HEK293 (cell line): ENCODE measurements at regions not wholly inside any gene's neighbourhood (a gene's known extent, or its start where the extent isn't known, plus 50 kb on each side); places are given as distances from the start of the nearest gene placed in this dataset.
"Not testable (repeated sequence)": the region's sequence is repeated elsewhere in the genome, so short reads cannot be mapped to it uniquely, and the experiment has no call there.

Source experiments
- CTCF ChIA-PET: fragments of 350-600 bp; formaldehyde crosslinking; extraction: SDS; loops from one replicate; lab custom pipeline; 2021; ENCODE audit warnings: antibody characterized with exemption; lab: Yijun Ruan, JAX
- POLR2A ChIA-PET: fragments of 300-600 bp; formaldehyde crosslinking; extraction: SDS; loops from one replicate; lab custom pipeline; 2020; ENCODE audit warnings: antibody characterized with exemption, inconsistent platforms; lab: Yijun Ruan, JAX
- H3K27ac ChIP-seq: fragments of 200-500 bp; sonication (Bioruptor generic); 2 replicates; pipeline ENCODE4 v1.5.1; 2014; ENCODE audit warnings: low read depth, low read length, control low read depth, inconsistent platforms; ENCODE audit errors: extremely low read depth
- H3K36me3 ChIP-seq, 2 experiments: fragments of 200-500 bp in 1 of 2; sonication (Bioruptor generic) in 1 of 2; 1 replicate in 1 of 2; 2 replicates in 1 of 2; pipeline ENCODE4 v1.5.1; 2014 to 2017; ENCODE audit warnings: inconsistent platforms in 2 of 2, low read length in 2 of 2; ENCODE audit not compliant: control insufficient read depth in 2 of 2, insufficient read depth in 1 of 2
- H3K4me1 ChIP-seq: fragments of 200-500 bp; sonication (Bioruptor generic); 2 replicates; pipeline ENCODE4 v1.5.1; 2014; ENCODE audit warnings: mild to moderate bottlenecking, low read length, inconsistent platforms; ENCODE audit not compliant: control insufficient read depth, insufficient read depth
- H3K4me3 ChIP-seq: 2 replicates; pipeline ENCODE4 v1.5.1; 2011; ENCODE audit warnings: low read depth, mild to moderate bottlenecking, control low read depth, low read length, moderate library complexity
- H3K9me3 ChIP-seq: fragments of 200-500 bp; sonication (Bioruptor generic); 2 replicates; pipeline ENCODE4 v1.5.1; 2014; ENCODE audit warnings: low read depth, low read length, inconsistent platforms; ENCODE audit not compliant: control insufficient read depth, insufficient read depth
- BCL11B ChIP-seq: fragments of 450-650 bp; formaldehyde crosslinking; IDR thresholded peaks from 2 replicates; pipeline ENCODE4 v1.5.1; 2016; ENCODE audit warnings: low read depth, missing biosample characterization, missing genetic modification characterization
- GLIS2 ChIP-seq: fragments of 450-650 bp; formaldehyde crosslinking; IDR thresholded peaks from 2 replicates; pipeline ENCODE4 v1.5.1; 2016; ENCODE audit warnings: missing biosample characterization, missing genetic modification characterization
- OSR2 ChIP-seq: fragments of 450-650 bp; formaldehyde crosslinking; IDR thresholded peaks from 2 replicates; pipeline ENCODE4 v1.5.1; 2016; ENCODE audit warnings: missing biosample characterization, missing genetic modification characterization
- SETDB1 ChIP-seq: IDR thresholded peaks from one replicate; pipeline ENCODE4 v1.6.1; 2017; ENCODE audit warnings: mild to moderate bottlenecking, low read length, moderate library complexity, mixed read lengths; ENCODE audit not compliant: insufficient read length
- SP3 ChIP-seq: fragments of 450-650 bp; formaldehyde crosslinking; IDR thresholded peaks from 2 replicates; pipeline ENCODE4 v1.5.1; 2016; ENCODE audit warnings: missing biosample characterization, missing genetic modification characterization
- TRIM28 ChIP-seq: IDR thresholded peaks from 2 replicates; pipeline ENCODE4 v1.6.1; 2011; ENCODE audit warnings: low read length, control low read depth, borderline replicate concordance
- ZFP41 ChIP-seq: fragments of 450-650 bp; formaldehyde crosslinking; IDR thresholded peaks from 2 replicates; pipeline ENCODE4 v1.5.1; 2016; ENCODE audit warnings: missing biosample characterization, missing genetic modification characterization, borderline replicate concordance
- ZNF10 ChIP-seq: fragments of 450-650 bp; formaldehyde crosslinking; IDR thresholded peaks from 2 replicates; pipeline ENCODE4 v1.5.1; 2017; ENCODE audit warnings: missing biosample characterization, missing genetic modification characterization
- ZNF169 ChIP-seq: fragments of 450-650 bp; formaldehyde crosslinking; IDR thresholded peaks from 2 replicates; pipeline ENCODE4 v1.5.1; 2016; ENCODE audit warnings: missing biosample characterization, missing genetic modification characterization
- ZNF24 ChIP-seq: fragments of 450-650 bp; formaldehyde crosslinking; IDR thresholded peaks from 2 replicates; pipeline ENCODE4 v1.5.1; 2016; ENCODE audit warnings: missing biosample characterization, missing genetic modification characterization
- ZNF544 ChIP-seq: fragments of 450-650 bp; formaldehyde crosslinking; IDR thresholded peaks from 2 replicates; pipeline ENCODE4 v1.5.0; 2017; ENCODE audit warnings: missing biosample characterization, missing genetic modification characterization
- ZNF600 ChIP-seq: fragments of 450-650 bp; formaldehyde crosslinking; IDR thresholded peaks from 2 replicates; pipeline ENCODE4 v1.5.1; 2016; ENCODE audit warnings: missing biosample characterization, missing genetic modification characterization
- ZNF629 ChIP-seq: fragments of 450-650 bp; formaldehyde crosslinking; IDR thresholded peaks from 2 replicates; pipeline ENCODE4 v1.5.1; 2017; ENCODE audit warnings: missing biosample characterization, missing genetic modification characterization
- ZNF701 ChIP-seq: fragments of 450-650 bp; formaldehyde crosslinking; IDR thresholded peaks from 2 replicates; pipeline ENCODE4 v1.5.1; 2016; ENCODE audit warnings: missing biosample characterization, missing genetic modification characterization
- ZNF792 ChIP-seq: fragments of 450-650 bp; formaldehyde crosslinking; IDR thresholded peaks from 2 replicates; pipeline ENCODE4 v1.5.1; 2016; ENCODE audit warnings: missing biosample characterization, missing genetic modification characterization
- ZNF830 ChIP-seq: fragments of 450-650 bp; IDR thresholded peaks from 2 replicates; pipeline ENCODE4 v1.5.0; 2018; ENCODE audit warnings: missing biosample characterization, missing genetic modification characterization, low read depth, mild to moderate bottlenecking, moderate library complexity
- TF ChIP-seq, protein P1 (sequence below): fragments of 450-650 bp; formaldehyde crosslinking; IDR thresholded peaks from 2 replicates; pipeline ENCODE4 v1.5.1; 2016; ENCODE audit warnings: missing biosample characterization, missing genetic modification characterization
- TF ChIP-seq, protein P2 (sequence below): fragments of 450-650 bp; formaldehyde crosslinking; conservative IDR thresholded peaks from 2 replicates; pipeline ENCODE4 v1.5.1; 2016; ENCODE audit warnings: low read depth, missing biosample characterization, missing genetic modification characterization

DNA sequence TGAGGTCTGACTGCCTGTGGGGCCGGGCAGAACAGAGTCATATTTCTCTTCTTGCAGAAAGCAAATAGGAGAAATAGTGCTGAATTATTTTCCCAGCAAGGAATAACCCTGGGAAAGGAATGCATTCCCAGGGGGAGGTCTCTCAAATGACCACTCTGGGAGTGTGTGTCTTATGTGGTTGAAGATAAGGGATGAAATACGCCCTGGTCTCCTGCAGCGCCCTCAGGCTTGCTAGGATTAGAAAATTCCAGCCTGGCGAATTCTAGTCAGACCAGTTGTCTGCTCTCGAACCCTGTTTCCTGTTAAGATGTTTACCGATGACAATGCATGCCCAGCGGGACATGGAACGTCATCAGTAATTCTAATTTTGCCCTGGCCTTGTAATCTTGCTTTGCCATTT, 185.3 kb downstream of the ACTRT1 start:
- H3K4me1 ChIP-seq, H3K4me3 ChIP-seq, H3K36me3 ChIP-seq, H3K27ac ChIP-seq, CTCF ChIA-PET, H3K9me3 ChIP-seq, POLR2A ChIA-PET: not testable (repeated sequence)
- TF ChIP-seq SETDB1 (peak; percentile 92), TRIM28 (peak; percentile 83)

DNA sequence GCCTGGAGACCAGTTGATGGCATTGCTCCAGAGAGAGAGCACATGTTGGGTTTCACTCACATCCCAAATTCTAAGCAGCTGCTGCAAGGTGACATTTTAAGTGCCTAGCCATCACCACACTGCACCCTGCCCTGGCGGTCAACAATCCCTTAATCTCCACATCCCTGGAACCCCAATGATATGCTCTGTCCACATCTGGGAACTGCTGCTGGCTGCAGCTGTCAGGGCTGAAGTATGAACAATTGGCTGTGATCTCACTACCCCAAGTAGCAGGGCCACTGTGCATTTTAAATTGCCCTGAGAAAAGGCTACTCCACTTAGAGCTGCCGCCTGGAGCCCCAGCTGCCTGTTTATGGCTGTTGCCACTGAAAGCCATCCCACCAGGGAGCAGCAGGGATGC, 190.6 kb downstream of the ACTRT1 start:
- Histone ChIP-seq H3K27ac (no peak overlapping the region), H3K36me3 (no peaks in the 10 kb centered on the region), H3K4me1 (no peaks in the 10 kb centered on the region), H3K9me3 (no peaks in the 10 kb centered on the region), H3K4me3 (no peak overlapping the region)
- ChIA-PET CTCF (no interaction called here), POLR2A (no interaction called here)
- TF ChIP-seq SP3 (tag by site-specific recombination), result no peak
- no peak for TF ChIP-seq ZNF830 (tag by site-specific recombination)
- TF ChIP-seq ZNF701, result no peak
- no peak for TF ChIP-seq ZNF544 (tag by site-specific recombination)
- no peak for TF ChIP-seq ZNF10 (tag by site-specific recombination)
- TF ChIP-seq ZNF24 (tag by site-specific recombination), result no peak
- TF ChIP-seq BCL11B, result no peak
- no peak for TF ChIP-seq ZNF169 (tag by site-specific recombination)
- TF ChIP-seq, protein P1, sequence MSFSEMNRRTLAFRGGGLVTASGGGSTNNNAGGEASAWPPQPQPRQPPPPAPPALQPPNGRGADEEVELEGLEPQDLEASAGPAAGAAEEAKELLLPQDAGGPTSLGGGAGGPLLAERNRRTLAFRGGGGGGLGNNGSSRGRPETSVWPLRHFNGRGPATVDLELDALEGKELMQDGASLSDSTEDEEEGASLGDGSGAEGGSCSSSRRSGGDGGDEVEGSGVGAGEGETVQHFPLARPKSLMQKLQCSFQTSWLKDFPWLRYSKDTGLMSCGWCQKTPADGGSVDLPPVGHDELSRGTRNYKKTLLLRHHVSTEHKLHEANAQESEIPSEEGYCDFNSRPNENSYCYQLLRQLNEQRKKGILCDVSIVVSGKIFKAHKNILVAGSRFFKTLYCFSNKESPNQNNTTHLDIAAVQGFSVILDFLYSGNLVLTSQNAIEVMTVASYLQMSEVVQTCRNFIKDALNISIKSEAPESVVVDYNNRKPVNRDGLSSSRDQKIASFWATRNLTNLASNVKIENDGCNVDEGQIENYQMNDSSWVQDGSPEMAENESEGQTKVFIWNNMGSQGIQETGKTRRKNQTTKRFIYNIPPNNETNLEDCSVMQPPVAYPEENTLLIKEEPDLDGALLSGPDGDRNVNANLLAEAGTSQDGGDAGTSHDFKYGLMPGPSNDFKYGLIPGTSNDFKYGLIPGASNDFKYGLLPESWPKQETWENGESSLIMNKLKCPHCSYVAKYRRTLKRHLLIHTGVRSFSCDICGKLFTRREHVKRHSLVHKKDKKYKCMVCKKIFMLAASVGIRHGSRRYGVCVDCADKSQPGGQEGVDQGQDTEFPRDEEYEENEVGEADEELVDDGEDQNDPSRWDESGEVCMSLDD, result no peak
- TF ChIP-seq ZNF792 (tag by site-specific recombination), result no peak
- no peak for TF ChIP-seq ZNF600 (tag by site-specific recombination)
- no peak for TF ChIP-seq ZFP41
- TF ChIP-seq, protein P2, sequence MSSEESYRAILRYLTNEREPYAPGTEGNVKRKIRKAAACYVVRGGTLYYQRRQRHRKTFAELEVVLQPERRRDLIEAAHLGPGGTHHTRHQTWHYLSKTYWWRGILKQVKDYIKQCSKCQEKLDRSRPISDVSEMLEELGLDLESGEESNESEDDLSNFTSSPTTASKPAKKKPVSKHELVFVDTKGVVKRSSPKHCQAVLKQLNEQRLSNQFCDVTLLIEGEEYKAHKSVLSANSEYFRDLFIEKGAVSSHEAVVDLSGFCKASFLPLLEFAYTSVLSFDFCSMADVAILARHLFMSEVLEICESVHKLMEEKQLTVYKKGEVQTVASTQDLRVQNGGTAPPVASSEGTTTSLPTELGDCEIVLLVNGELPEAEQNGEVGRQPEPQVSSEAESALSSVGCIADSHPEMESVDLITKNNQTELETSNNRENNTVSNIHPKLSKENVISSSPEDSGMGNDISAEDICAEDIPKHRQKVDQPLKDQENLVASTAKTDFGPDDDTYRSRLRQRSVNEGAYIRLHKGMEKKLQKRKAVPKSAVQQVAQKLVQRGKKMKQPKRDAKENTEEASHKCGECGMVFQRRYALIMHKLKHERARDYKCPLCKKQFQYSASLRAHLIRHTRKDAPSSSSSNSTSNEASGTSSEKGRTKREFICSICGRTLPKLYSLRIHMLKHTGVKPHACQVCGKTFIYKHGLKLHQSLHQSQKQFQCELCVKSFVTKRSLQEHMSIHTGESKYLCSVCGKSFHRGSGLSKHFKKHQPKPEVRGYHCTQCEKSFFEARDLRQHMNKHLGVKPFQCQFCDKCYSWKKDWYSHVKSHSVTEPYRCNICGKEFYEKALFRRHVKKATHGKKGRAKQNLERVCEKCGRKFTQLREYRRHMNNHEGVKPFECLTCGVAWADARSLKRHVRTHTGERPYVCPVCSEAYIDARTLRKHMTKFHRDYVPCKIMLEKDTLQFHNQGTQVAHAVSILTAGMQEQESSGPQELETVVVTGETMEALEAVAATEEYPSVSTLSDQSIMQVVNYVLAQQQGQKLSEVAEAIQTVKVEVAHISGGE, result no peak
- TF ChIP-seq GLIS2 (tag by site-specific recombination), result no peak
- no peak for TF ChIP-seq ZNF629 (tag by site-specific recombination)
- no peak for TF ChIP-seq OSR2 (tag by site-specific recombination)
